ENCODE measurements at regions not wholly inside any gene's neighbourhood (a gene's known extent, or its start where the extent isn't known, plus 50 kb on each side); places are given as distances from the start of the nearest gene placed in this dataset.

- Histone ChIP-seq H3F3A (replicated peaks; ENCODE audit: insufficient read depth) (peaks cover 5% of the 10 kb centered on the region), H4K20me1 (ENCODE audit: insufficient read depth) (no peaks in the 10 kb centered on the region), H3K4me1 (ENCODE audit: control insufficient read depth in 1 of 2, insufficient read depth in 2 of 2, low read depth in 1 of 2, low read length in 1 of 2) (peaks cover 19 to 20% of the 10 kb centered on the region in 2 experiments), H2AFZ (ENCODE audit: low read depth) (peak overlapping the region; percentile 50), H3K9ac (peak overlapping the region; percentile 42), H3K27me3 (ENCODE audit: insufficient read depth) (no peaks in the 10 kb centered on the region), H3K79me2 (ENCODE audit: insufficient read depth) (no peaks in the 10 kb centered on the region), H3K9me2 (no peaks in the 10 kb centered on the region), H3K4me2 (peak overlapping the region; percentile 53), H3K4me3 (ENCODE audit: low read depth in 2 of 2, low read length in 1 of 2) (peak overlapping the region in 1 of 2 experiments; percentile 15; a peak in 2 of 4 replicates), H3K36me3 (replicated peaks in 1 of 2; ENCODE audit: control insufficient read depth in 1 of 2, insufficient read depth in 2 of 2, low read length in 1 of 2) (peaks cover 0 to 6% of the 10 kb centered on the region in 2 experiments), H3K27ac (ENCODE audit: low read depth in 2 of 2, low read length in 1 of 2) (peak overlapping the region; percentile 85 to 89), H3K9me3 (peaks cover 18% of the 10 kb centered on the region)
- ChIA-PET POLR2A (no interaction called here), CTCF (interaction anchor here (0.6 to 1.1 kb wide), 2 partner anchors 462 to 1661 kb away, joined by 3 read pairs; no protein-coding TSS in a partner anchor)
- peak; percentile 4 for DNase-seq
- 21% methylated on average over 5 of the region's 5 CpGs for WGBS (ENCODE audit: low lambda C conversion rate)
- no peak for TF ChIP-seq NRF1 (IDR thresholded peaks at IDR 0.05; ENCODE audit: low read depth, low read length)
- peak; percentile 96 for TF ChIP-seq JUND (IDR thresholded peaks at IDR 0.05)
- no peak for TF ChIP-seq TAF1 (IDR thresholded peaks at IDR 0.05; ENCODE audit: borderline replicate concordance, low read depth, low read length)
- peak; percentile 85 for TF ChIP-seq RXRA (IDR thresholded peaks at IDR 0.05; ENCODE audit: borderline replicate concordance, low read depth)
- no peak for TF ChIP-seq EZH2phosphoT487 (IDR thresholded peaks at IDR 0.05; ENCODE audit: borderline replicate concordance, low read depth)
- peak; percentile 49; the same call in 1 of the 2 replicates for TF ChIP-seq SIN3A (IDR thresholded peaks at IDR 0.05; ENCODE audit: borderline replicate concordance, low read depth, low read length)
- TF ChIP-seq EP300 (IDR thresholded peaks at IDR 0.05; ENCODE audit: borderline replicate concordance in 1 of 2, low read depth in 1 of 2, low read length in 1 of 2): peak in 1 of 2 experiments; percentile 89; a peak in 2 of 4 replicates
- no peak for TF ChIP-seq IRF3 (IDR thresholded peaks at IDR 0.05; ENCODE audit: low read depth, low read length)
- TF ChIP-seq ELF1 (IDR thresholded peaks at IDR 0.05): 0 out of 2 replicates have a peak, but pooled peaks have one; percentile 32
- no peak for TF ChIP-seq RFX5 (IDR thresholded peaks at IDR 0.05; ENCODE audit: low read length)
- TF ChIP-seq GABPA (IDR thresholded peaks at IDR 0.05; ENCODE audit: low read depth): no peak
- peak; percentile 33; the same call in 1 of the 2 replicates for TF ChIP-seq FOSL2 (IDR thresholded peaks at IDR 0.05; ENCODE audit: borderline replicate concordance, low read depth)
- TF ChIP-seq MXI1 (IDR thresholded peaks at IDR 0.05; ENCODE audit: low read depth, low read length): no peak
- TF ChIP-seq YY1 (IDR thresholded peaks at IDR 0.05; ENCODE audit: low read depth): no peak
- peak; percentile 89 for TF ChIP-seq NFIC (IDR thresholded peaks at IDR 0.05; ENCODE audit: borderline replicate concordance)
- no peak for TF ChIP-seq CHD2 (IDR thresholded peaks at IDR 0.05; ENCODE audit: low read length, partially characterized antibody)
- peak; percentile 22; the same call in 1 of the 2 replicates for TF ChIP-seq RCOR1 (IDR thresholded peaks at IDR 0.05; ENCODE audit: low read length)
- TF ChIP-seq USF1 (IDR thresholded peaks at IDR 0.05; ENCODE audit: borderline replicate concordance, low read depth): 0 out of 2 replicates have a peak, but pooled peaks have one; percentile 18
- TF ChIP-seq RAD21 (IDR thresholded peaks at IDR 0.05; ENCODE audit: low read length): no peak
- TF ChIP-seq TEAD4 (IDR thresholded peaks at IDR 0.05; ENCODE audit: borderline replicate concordance, insufficient read depth): peak; percentile 97
- TF ChIP-seq MEF2A (IDR thresholded peaks at IDR 0.05; ENCODE audit: borderline replicate concordance, low read depth): peak; percentile 52; the same call in 1 of the 2 replicates
- TF ChIP-seq, protein P1, sequence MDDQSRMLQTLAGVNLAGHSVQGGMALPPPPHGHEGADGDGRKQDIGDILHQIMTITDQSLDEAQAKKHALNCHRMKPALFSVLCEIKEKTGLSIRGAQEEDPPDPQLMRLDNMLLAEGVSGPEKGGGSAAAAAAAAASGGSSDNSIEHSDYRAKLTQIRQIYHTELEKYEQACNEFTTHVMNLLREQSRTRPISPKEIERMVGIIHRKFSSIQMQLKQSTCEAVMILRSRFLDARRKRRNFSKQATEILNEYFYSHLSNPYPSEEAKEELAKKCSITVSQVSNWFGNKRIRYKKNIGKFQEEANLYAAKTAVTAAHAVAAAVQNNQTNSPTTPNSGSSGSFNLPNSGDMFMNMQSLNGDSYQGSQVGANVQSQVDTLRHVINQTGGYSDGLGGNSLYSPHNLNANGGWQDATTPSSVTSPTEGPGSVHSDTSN (IDR thresholded peaks at IDR 0.05): peak; percentile 91
- TF ChIP-seq, protein P2, sequence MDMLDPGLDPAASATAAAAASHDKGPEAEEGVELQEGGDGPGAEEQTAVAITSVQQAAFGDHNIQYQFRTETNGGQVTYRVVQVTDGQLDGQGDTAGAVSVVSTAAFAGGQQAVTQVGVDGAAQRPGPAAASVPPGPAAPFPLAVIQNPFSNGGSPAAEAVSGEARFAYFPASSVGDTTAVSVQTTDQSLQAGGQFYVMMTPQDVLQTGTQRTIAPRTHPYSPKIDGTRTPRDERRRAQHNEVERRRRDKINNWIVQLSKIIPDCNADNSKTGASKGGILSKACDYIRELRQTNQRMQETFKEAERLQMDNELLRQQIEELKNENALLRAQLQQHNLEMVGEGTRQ (IDR thresholded peaks at IDR 0.05; ENCODE audit: borderline replicate concordance, low read depth, low read length): no peak
- no peak; the same call in 1 of the 2 replicates for TF ChIP-seq GATA2 (CRISPR knock-in tag; IDR thresholded peaks at IDR 0.05)
- TF ChIP-seq, protein P3, sequence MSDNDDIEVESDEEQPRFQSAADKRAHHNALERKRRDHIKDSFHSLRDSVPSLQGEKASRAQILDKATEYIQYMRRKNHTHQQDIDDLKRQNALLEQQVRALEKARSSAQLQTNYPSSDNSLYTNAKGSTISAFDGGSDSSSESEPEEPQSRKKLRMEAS (IDR thresholded peaks at IDR 0.05; ENCODE audit: low read depth): peak; percentile 54; the same call in 1 of the 2 replicates
- no peak for TF ChIP-seq FOXJ3 (CRISPR knock-in tag; IDR thresholded peaks at IDR 0.05)
- peak; percentile 78; the same call in 1 of the 2 replicates for TF ChIP-seq ZBTB33 (IDR thresholded peaks at IDR 0.05; ENCODE audit: borderline replicate concordance, low read depth)
These were observed 406.5 kb downstream of the DUSP10 start for GRCh38 chr1:221335161-221336101.
